HG03565 (cell line): ENCODE measurements at regions not wholly inside any gene's neighbourhood (a gene's known extent, or its start where the extent isn't known, plus 50 kb on each side); places are given as distances from the start of the nearest gene placed in this dataset.

Experiments used
- ATAC-seq: cut with Tn5 transposase; IDR thresholded peaks from one replicate; pipeline ENCODE4 v1.9.1; 2021; ENCODE audit warnings: mild to moderate bottlenecking, moderate library complexity; ENCODE audit not compliant: unreplicated experiment

DNA sequence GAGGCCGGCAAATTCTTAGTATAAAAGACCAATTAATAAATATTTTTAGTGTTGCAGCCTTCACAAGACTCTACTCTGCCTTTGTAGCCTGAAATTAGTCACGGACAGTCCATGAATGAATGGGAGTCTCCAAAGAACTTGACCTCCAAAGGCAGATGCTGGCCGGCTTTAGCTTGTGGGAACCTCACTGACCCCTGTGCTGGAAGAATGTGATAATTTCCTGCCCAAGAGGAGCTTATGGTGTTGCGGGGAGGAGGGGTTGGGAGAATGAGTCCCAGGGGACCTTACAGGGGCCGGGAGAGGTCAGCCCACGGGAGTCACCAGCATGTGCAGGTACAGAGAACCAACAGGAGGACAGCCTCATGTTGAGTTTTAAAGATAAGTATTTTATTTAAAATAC, 143.1 kb downstream of the IRX2 start:
- no peak for ATAC-seq

GRCh38 chr5:2607598-2607997, 143.9 kb downstream of the IRX2 start:
- ATAC-seq = no peak

- ATAC-seq = no peak
Measured at GRCh38 chr5:2603272-2603575, 148.3 kb downstream of the IRX2 start.

- ATAC-seq = no peak
Measured at GRCh38 chr5:2602451-2603271, 148.8 kb downstream of the IRX2 start.

DNA sequence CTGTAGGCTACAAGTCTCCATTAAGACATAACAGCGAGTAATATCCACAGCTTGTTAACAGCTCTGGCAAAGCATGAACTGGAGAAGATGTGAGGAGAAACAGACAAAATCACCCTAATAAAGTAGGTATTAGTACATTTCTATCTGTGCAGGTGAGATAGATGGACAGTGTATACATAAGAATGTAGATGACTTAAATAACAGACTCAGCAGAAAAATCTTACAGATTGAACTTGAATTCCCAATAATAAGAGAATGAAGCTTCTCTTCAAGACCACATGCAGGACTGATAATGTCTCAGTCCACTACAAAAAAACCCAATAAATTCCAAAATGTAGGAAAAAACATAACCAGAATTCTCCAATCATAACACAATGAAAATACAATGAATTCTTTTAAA, 153.0 kb downstream of the IRX2 start:
- no peak for ATAC-seq

GRCh38 chr5:2594701-2595100, 156.8 kb downstream of the IRX2 start:
- ATAC-seq = no peak

GRCh38 chr5:2592766-2593165, 158.7 kb downstream of the IRX2 start:
- ATAC-seq = no peak

DNA sequence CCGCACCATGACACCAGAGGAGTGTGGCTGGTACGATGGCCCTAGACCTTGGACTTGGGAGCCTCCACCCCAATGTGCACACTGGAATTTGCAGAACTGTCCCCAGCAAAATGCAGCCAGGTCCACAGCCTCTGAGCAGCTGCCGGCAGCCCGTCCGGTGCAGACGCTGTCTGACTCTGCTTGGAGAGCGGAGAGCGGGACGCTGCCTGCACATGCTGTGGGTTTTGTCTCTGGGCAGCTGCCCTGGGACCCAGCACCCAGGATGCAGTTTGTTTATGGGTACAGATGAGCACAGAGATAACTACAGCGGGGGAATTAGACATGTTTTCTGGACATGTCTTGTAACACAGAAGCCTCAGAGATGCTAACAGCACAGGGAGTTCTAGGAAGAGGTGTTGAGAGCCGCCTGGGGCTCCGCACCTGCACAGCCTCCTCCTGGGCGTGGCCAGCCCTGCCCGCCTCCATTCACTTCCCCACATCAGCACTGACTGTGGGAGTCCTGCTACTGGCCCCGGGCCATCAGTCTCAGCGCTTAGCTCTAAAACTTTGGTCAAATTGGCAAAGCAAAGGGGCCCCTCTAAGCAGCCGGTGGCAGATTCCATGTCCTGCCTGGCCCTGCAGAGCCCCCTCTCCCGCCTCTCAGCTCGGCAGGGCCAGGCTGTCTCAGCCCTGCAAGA, 159.6 kb downstream of the IRX2 start:
- ATAC-seq = no peak

GRCh38 chr5:2588850-2589501, 162.5 kb downstream of the IRX2 start:
- no peak for ATAC-seq

DNA sequence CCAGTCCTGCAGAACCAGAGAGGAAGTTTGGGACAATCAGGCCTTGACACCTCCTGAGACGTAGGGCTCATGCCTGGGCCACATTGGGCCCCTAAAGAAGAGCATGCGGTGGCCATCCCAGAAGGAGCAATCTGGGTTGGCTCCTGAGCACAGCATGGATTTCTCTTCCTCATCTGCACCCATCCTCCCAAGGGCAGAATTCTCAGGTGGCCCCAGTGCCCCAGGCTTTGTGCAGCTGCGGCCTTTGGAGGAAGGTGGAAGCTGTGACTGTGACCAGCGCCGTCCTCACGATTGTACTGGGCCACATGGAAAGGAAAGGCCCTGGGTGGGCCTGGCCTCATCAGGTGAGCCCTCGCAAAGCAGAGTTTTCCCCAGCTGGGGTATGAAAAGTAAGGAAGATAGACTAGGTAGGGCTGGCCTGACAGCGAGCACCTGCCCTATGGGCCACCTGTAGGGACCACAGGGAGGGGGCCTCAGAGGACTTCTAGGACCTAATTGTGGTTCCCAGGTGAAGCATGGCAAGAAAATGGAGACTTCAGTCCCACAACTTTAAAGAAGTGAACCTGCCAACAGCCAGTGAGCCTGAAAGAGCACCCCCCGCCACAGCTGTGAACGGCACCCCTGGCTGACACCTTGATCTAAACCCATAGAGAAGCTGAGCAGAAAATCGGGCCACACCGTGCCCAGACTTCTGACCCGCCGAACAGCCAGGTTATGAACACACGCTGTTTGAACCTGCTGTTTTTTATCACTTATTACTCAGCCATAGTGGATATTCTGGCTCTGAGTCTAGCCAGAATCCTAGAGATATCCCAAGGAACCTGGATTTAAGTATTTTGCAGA, 164.1 kb downstream of the IRX2 start:
- no peak for ATAC-seq

GRCh38 chr5:2586016-2586715, 165.3 kb downstream of the IRX2 start:
- ATAC-seq = no peak

DNA sequence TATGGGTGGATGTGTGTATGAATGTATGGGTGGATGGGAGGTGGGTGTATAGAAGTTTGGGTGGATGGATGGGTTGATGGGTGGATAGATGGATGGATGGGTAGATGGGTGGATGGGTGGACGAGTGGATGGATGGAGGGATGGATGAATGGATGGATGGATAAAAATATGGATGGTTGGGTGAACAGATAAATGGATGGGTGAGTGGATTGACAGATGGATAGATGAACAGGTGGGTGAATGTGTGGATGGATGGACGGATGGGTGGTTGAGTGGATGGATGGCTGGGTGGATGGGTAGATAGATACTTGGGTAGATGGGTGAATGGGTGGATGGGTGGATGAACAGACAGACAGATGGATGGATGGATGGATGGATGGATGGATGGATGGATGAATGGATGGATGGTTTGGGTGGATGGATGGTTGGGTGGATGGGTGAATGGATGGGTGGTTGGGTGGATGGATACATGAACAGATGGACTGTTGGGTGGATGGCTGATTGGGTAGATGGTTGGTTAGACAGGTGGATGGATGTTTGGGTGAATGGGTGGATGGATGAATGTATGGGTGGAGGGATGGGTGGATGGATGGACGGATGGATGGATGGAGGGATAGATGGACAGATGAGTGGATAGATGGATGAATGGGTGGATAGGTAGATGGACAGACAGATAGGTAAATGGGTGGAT, 166.8 kb downstream of the IRX2 start:
- ATAC-seq = no peak

DNA sequence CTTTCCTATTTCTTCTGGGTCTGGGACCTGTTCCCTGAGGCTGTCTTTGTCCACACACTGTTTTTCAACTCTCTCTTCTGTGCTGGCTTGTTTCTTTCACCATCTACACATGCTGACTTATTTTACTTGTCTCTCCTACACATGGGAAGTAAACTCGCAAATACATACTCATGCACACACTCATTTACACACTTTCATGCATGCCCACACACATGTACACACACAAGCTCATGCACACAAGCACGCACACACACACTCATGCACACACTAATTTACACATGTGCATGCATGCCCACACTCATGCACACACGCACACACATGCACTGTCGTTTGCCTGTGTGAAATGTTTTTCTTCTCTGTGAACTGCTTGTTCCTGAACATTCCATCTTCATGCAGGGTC, 169.0 kb downstream of the IRX2 start:
- ATAC-seq = no peak

- ATAC-seq = no peak
Measured at GRCh38 chr5:2582106-2582505, 169.4 kb downstream of the IRX2 start.

GRCh38 chr5:2581418-2581817, 170.1 kb downstream of the IRX2 start:
- ATAC-seq = no peak

- no peak for ATAC-seq
Measured at GRCh38 chr5:2579126-2579525, 172.4 kb downstream of the IRX2 start.

DNA sequence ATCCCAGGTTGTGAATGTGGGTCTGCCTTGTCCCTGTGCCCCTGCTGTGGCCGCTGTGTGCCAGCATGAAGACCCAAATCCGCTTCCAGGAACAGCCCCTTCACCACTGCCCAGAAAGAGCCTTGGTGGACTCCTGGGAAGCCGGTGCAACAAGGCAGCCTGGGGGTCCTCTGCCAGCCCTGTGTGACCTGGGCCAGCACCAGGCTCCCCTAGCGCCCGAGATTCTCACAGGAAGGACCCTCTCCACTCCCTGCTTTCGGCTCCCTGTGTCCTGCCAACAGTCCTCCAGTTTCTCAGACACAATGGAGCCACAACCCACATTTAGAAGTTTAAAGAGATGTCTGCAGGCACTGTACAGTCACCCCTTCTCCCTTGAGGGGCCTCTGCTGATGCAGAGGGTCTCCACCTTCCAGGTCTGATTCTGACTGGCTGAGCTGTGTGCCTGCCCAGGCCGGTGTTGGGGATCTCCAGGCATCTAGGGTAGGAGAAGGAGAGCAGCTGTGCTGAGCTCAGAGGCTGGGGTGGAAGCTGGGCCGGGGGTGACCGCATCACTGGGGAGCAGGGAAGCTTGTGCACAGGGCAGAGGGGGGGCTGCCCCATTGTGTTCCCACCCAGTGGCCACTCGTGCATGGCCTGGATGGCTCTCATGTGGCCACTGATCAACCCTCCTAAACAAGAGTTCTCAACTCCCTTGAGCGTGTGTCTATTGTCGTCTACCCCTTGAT, 174.0 kb downstream of the IRX2 start:
- ATAC-seq = no peak

DNA sequence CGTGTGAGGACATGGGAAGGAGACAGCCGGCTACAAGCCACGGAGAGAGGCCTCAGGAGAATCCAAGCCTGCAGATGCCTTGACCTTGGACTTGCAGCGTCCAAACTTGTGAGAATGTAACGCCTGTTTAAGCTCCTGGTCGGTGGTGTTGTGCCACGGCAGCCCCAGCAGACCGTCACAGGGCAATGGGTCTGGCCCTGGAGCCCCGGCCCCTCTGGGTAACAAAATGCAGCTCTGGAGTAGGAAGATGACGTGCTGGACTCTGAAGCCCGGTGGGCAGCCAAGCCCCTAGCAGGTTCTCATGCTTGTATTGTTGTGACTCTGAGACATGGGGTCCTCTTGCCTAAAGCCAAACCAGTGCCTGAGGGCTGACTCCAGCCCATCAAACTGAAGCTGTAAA, 174.7 kb downstream of the IRX2 start:
- no peak for ATAC-seq

GRCh38 chr5:2575871-2576270, 175.6 kb downstream of the IRX2 start:
- ATAC-seq = no peak
